GM03348 (cell line): ENCODE measurements at regions not wholly inside any gene's neighbourhood (a gene's known extent, or its start where the extent isn't known, plus 50 kb on each side); places are given as distances from the start of the nearest gene placed in this dataset.
A peak's percentile ranks its signal among the peaks of the same experiment; 100 is the strongest.

Experiments
- DNase-seq: peaks from one replicate; pipeline ENCODE4 v3.0.0; 2012; ENCODE audit warnings: low spot score

DNA sequence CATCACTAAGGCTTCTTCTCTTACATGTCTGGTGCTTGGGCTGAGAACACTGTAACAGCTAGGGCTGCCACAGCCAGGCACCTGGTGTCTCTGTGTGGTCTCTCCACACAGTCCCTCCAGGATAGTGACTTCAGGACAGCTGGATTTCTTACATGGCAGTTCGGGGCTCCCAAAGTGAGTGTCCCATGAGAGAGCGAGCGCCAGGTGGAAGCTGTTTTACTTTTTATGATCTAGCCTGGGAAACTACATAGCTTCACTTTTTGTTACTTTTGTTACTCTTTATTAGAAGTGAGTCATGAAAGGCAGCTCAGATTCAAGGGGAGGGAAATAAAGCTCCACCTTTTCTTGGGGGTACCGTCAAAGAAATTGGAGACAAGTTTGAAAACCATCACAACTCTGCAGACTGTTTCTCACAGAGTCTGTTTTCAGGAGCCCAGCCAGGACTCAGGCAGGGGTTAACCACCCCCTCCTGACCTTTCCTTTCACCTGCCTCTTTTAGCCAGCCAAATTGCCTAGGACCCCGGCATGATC is 373.0 kb downstream of the MID1IP1 start:
- DNase-seq = no peak

DNA sequence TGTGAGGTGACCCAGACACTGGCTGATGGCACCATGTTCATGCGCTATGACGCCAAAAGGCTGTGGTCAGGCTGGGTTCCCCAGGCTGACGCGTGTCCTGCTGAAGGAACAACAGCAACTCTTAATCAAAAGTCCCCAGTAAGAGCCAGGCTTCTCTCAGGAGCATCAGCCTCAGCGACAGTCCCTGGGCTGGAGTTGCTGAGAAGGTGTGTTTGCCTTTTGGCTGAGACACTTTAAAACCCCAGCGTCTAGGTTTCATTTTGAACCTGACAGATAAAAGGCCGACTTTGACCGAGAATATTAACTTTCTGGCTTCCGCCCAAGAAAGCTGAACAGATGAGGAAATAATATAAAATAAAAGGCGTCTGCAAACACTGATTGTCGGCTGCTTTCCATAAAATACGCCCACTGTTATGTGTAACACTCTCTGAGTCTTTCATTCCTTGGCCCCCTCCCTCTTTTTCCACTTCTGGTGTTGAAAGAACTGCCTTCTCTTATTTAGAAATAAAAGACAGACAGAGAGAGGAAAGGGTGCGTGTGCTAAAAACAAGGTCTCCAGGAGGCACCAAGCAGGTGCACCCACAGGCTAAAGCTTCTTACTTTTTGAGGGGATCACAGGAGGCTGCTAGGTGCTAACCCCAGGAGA is 373.6 kb downstream of the MID1IP1 start:
- no peak for DNase-seq

DNA sequence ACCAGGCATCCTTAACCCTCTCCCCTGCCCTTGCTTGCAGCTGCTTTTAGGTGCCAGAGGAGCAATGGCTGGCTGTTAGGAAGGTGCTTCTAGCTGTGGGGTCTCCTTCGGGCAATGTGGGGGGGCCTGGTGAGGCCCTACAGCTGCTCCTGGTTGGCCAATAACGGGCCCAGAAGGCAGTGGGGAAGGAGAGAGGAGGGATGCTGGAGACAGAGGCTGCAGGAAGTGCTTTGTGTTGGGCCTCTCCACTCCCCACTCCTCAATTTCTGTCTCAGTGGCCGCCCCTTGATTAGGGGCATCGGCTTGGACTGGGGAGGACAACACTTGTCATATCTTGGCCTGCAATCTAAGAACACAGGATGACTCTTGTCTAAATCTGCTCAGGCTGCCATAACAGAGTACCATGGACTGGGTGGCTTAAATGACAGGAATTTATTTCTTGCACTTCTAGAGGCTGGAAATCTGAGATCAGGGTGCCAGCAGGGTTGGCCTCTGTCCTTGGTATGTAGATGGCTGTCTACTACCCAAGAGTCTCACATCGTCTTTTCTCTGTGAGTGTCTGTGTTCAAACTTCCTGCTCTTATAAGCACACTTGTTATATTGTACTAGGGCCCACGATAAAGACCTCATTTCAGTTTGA is 374.3 kb downstream of the MID1IP1 start:
- DNase-seq = no peak

DNA sequence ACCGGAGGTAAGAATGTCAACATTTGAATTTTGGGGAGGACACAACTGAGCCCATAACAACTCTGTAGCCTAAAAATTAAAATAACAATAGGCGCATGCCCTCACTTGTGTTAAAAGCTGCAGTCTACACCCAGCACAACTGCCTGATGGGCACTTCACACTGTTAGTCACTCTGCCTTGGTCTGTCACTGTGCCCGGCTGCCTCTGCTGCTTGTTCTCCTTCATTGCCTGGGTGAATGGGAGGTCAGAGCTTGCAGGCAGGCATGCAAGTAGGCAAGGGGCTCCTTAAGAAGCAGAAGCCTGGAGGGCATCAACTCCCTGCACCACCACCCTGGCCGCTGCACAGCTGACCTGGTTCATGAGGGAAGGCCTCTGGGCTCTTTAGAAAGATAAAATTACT is 374.8 kb downstream of the MID1IP1 start:
- DNase-seq = no peak

DNA sequence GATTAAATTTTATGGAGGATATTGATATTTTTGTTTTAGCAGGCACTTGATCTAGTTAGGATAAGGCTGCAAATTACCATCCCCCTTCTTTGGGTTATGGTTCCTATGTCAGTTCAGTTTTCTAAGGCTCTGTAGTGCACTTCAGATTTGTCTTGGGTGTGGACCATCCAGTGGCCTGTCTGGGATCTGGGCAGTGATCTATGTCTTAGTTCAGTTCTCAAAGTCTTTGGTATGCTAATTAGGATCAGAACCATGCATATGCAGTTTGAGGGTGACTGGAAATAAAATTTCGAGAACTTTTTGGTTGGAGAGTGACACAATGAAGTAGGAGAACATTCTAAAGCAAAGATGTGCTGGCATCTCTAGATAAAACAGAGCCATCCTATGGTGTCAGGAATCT is 388.2 kb downstream of the MID1IP1 start:
- DNase-seq = no peak

DNA sequence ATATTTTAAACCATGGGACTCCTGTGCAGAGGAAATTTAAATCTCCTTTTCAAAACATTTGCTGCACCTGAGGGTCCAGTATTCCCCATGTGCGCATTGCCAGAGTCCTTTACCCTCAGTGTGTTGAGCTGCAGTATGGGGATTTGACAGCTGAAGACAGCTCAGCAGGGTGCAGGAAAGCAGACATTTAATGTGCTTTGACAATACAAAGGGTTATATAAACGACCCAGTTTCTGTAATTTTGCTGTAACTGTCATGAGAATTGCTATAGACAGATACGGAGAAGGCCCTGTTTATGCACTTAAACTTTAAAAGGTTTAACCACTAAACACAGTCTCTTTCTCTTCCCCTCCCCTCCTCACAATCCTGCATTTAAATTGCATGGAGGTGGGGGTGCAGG is 393.4 kb downstream of the MID1IP1 start:
- no peak for DNase-seq

DNA sequence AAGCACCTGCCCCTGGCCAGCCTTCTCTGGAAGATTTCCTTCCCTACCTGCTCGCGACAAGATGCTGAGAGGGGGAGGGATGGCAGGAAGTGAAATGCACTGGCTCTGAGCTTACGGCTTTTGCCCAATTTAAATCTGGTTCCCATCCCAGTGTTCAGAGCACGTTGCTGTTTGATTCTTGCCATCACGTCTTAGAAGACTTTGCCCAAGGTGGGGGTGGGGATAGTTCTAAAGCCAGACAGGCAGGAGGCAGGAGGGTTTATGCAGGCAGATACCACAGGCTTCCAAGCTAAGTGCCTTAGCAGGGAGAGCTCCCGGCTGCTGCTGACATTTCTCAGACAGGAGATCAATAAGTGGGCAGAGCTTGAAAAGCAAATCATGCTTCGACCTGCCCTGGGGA is 393.9 kb downstream of the MID1IP1 start:
- DNase-seq = no peak

DNA sequence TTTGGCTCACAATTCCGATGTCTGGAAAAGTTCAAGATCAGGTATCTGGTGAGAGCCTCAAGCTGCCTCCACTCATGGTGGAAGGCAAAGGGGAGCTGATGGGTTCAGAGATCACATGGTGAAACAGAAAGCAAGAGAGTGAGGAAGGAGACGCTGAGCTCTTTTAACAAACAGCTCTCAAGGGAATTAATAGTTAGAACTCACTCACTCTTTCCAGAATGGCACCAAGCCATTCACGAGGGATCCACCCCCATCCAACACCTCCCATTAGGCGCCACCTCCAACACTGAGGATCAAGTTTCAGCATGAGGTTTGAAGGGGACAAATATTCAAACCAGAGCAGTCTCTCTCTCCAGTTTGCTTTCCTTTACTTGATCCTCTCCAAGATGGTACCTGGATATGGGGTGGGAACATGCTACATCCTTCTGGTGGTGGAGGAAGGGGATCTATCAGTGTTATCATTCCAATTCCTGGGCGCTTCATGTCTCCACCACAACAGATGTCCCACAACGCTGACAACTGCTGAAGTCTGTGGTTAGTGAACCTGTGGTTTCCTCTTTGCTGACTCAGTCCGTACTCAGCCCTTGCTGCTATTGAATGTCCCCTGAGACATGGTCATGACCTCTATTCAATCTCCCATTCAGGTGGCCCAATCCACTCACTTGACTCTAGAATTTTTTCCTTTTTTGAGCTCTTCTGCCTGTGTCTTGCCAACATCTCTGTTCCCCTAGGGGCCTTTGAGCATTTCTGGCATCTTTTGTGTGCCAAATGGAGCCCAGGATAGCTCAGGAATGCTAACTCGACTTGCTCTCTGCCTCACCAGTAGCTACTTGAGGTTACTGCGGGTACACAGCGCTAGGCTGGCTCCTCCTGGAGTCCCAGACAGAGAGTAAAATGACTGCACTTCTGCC is 395.2 kb downstream of the MID1IP1 start:
- DNase-seq = peak; percentile 41

DNA sequence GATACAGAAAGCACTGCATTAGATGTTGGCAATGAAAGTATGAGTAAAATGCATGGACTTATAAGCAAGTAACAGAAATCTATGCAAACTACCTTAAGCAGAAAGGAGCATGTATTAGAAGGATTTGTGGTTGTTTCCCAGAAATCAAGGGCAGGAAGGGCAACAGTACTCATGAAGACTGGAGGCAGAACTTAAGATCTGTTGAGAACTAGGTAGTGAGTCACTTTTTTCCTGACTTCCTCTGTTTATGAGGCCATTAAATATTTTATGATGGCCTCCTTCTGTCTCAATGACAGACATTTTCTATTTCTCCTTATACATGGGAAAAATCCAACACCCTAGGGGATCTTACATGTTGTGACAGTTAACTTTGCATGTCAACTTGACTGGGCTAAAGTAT is 398.2 kb downstream of the MID1IP1 start:
- no peak for DNase-seq

DNA sequence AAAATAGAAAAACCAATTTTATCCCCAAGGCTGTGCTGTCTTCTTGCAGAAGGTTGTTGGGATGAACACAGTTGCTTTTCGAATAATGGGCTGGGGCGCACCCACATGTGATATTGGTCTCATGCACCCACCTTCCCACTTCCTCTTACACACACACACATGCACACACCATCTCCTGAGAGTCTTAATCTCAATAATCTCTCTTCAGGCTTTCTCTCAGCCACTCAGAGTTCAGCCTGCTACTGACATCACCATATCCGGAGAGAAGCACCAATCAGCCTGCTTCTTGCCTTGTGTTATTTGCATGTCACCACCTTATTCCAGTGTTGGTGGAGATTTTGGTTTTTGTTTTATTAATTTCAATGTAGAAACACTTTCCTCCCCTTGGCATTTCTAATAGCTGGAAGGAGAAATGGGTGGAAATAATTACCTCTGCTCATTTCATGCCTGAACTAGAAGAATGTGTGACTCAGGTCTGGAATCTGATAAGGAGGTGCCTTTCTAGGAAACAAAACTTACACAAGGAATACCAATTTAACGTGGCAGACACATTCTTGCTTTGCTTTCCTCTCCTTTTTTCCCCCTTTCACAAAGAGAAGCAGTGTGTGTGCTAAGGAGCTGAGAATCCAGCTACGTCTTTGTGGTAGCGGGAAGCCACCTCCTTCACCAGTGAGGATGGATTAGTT is 400.2 kb downstream of the MID1IP1 start:
- no peak for DNase-seq

DNA sequence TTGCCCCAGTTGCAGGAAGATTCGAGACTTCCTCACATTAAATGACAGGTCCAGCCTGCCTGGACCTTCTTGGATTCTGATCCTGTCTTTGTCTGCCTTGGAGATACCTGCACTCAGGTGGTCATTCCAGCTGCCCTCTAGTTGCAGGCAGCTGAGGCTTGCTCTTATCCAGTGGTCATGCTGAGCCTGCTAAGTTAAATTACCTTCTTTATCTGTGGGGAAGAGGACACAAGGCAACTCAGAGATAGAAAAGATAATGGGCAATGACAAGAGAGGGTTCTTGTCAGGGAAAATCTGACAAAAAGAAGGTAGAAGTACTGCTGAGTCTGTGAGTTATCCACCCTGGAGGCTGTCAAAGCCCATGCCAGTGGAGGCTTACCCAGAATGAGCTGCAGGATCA is 401.4 kb downstream of the MID1IP1 start:
- DNase-seq = no peak

DNA sequence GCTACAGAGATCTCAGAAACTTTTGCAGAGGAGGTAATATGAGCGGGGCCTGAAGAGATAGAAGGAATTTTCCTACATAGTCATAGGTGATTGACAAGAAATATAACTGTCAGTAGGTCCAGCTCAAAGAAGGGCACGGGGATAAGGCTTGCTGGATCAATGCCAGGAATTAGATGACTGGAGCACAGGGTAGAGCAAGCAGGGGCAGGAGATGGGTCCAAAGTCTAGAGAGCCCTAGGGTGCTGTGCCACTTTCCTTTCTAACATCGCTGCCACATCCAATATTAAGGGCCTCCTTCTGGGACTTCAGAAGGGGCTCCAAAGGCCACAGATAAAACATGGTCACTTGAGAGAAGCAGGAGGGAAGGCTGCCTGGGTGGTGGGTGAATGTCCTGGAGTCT is 402.2 kb downstream of the MID1IP1 start:
- DNase-seq = no peak

DNA sequence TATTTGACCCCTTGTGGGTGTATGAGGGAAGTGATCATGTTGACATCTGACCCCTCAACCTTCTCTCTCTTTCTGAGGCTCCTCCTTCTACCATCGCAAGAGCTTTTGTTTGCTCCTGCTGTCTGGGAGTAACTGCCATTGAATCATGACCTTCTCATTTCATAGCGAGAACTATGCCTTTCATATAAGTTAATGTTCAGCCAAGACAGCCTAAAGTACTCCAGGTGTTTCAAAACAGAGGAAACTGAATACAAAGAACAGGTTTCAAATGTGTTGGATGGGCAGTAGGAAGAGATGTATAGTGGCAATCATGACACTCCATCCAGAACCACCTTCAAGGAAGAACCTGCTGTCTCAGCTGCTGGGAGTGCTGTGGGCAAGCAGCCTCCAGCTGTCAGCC is 403.1 kb downstream of the MID1IP1 start:
- DNase-seq = no peak

DNA sequence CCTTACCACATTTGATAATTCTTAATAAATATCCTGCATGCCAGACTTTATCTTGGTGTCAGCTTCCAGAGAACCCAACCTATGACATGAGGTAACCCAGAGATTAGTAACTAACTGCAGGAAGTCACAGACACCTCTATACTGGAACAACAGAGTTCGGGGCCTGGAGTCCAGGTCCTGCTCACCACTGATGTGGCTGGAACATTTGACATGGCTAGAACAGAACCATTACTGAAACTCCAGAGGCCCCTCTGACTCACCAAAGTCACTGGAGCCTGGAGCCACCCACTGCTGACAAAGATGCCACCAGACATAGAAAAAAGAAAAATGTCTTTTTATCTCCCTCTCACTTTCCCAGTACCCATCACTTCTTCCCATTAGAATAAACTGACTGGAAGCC is 403.7 kb downstream of the MID1IP1 start:
- DNase-seq = no peak

DNA sequence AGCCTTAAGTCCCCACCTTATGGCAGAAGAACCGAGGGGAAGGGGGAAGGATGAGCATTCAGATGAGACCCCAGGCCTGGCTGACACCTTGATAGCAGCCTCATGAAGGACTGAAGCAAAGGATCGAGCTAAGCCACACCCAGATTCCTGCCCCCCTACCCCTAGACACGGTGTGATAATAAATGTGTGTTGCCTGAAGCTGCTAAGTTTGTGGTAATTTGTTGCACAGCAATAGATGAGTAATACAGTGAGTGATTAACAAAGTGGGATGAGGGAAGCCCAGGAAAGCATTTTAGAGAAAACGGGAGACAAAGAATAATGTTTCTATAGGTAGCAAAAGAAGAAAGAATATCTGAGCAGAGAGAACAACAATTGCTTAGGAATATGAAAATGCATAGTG is 404.2 kb downstream of the MID1IP1 start:
- DNase-seq = no peak

DNA sequence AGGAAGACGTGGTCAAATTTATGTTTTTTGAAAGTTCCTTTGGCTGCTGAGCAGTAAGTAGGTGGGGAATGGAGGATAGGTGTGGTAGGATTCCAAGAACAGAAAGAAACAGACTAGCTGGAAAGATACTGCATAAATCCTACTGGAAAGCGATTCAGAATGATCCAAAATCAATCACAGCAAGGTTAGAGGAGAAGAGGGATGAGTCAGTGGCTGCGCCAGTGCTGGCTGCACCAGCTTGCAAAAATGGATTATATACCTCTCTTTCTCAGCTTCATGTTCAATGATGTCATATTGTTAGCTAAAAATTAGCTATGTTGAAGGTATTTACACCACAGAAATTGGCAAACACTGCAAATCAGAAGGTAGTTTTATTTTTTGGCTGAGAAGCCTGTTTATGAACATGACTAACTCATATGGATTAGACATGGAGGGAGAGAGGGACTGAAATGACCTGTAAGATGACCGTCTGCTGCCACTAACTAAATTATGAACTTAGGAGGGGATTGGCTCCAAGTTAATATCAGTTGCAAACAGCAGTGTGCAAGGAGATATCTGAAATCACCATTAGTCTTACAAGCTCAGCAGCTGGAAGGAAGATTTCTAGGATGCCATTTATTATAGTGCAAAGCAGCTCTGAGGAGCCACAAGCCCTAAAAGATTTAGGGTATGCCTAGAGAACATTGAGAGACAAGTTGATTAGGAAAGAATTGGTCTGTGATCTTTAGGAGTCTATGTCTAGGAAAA is 405.3 kb downstream of the MID1IP1 start:
- DNase-seq = no peak

DNA sequence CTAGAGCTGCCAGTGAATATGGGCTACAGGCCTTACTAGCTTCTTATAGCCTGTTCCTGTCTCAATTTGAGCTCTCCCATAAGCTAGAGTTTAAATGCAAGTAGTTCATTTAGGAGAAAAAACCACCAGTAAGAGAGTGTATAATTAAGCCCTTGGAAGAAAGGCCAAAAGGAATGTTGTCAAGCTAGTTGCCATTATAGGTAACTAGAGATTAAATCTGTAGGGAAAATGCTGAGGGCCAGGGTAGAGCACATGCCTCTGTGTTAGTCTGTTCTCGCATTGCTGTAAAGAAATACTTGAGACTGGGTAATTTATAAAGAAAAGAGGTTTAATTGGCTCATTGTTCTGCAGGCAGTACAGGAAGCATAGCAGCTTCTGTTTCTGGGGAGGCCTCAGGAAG is 410.2 kb downstream of the MID1IP1 start:
- no peak for DNase-seq

DNA sequence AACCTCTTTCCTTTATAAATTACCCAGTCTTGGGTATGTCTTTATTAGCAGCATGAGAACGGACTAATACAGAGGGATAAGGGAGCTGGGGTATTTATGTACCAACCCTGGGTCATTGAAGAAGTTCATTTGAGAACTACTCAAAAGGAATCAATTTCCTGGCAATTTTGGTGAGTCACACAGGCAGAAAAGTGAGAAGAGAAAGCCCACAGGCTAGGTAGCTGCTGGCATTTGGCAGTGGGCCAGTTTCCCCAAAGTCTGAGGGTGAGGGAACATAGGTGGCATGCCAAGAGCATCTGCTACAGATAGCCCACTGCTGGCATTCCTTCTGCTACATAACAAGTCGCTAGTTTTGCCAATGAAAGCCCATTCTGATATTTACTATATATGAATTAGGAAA is 411.2 kb downstream of the MID1IP1 start:
- DNase-seq = no peak

DNA sequence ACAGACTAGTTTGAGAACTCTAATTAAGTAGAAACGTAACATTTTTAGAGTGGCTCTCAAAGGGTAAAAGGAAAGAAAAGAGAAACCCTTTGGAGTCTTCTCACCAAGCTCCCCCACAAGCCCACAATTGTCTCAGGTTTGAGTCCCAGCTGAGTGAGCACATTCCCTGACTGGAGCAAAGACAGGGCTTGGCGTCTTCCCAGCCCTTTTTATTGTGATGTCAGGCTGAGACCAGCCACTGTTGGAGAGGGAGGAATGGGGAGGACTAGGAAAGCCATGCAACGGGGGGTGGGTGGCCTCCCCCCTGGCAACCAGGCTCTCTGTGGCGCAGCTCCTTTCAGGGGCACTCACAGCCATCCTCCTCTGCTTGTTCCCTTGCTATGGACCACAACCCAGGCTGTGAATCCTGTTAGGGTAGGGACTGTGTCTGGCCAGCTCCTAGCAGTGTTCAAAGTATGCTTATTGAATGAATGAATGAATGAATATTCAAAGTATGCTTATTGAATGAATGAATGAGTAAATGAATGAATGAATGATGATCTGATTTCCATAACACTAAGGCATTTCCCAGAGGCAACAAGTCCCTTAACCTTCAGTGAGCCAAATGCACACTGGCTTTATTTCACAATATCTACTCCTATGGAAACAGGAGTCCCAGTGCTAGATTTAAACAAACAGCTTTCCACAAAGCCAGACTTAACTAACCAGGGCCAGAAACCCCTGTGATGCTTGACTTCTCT is 413.3 kb downstream of the MID1IP1 start:
- DNase-seq = no peak

DNA sequence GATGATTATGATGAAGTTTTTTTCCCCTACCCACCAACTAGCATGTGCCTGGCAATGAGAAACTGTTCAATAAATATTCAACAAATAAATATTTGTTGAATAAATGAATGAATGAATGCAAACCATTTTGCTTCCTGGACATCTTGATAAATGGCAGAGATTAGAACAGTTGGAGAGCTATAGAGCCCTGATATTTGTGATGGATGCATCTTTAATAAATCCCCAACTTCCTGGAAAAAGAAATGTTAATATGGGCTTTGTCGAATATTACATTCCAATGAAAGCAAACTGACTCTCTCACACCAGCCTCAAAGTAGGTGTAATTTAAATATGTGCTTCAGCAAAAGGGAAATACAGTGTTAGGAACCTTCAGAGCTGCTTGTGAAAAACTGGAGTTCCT is 419.7 kb downstream of the MID1IP1 start:
- DNase-seq = no peak
